Natural killer cell (primary cell): ENCODE measurements at regions not wholly inside any gene's neighbourhood (a gene's known extent, or its start where the extent isn't known, plus 50 kb on each side); places are given as distances from the start of the nearest gene placed in this dataset.

Experiments used
- ATAC-seq, 3 donors: fragments of 150-1000 bp in 2 of 3; fragments of 200-7000 bp in 1 of 3; cut with Tn5 transposase; 1 replicate in 1 of 3; 2 replicates in 2 of 3; pipeline ENCODE4 v1.10.0; 2021; ENCODE audit warnings: mild to moderate bottlenecking in 2 of 3, moderate library complexity in 2 of 3
- DNase-seq, 2 donors: peaks; one replicate each; pipeline versions ENCODE4 v3.0.0 to v3.0.0-alpha.2; 2013 to 2021; ENCODE audit warnings: mixed read lengths in 1 of 2
- H3K27ac ChIP-seq: one replicate; pipeline ENCODE4 v1.5.1; 2013; ENCODE audit warnings: mild to moderate bottlenecking, low read length
- H3K27me3 ChIP-seq: one replicate; pipeline ENCODE4 v1.6.1; 2013; ENCODE audit warnings: low read length; ENCODE audit not compliant: control insufficient read depth, insufficient read depth
- H3K36me3 ChIP-seq: one replicate; pipeline ENCODE4 v1.6.1; 2013; ENCODE audit warnings: low read length; ENCODE audit not compliant: control insufficient read depth, insufficient read depth
- H3K4me1 ChIP-seq: one replicate; pipeline ENCODE4 v1.6.1; 2013; ENCODE audit warnings: low read length; ENCODE audit not compliant: control insufficient read depth, insufficient read depth
- H3K4me3 ChIP-seq: one replicate; pipeline ENCODE4 v1.5.1; 2013; ENCODE audit warnings: low read length
- H3K9me3 ChIP-seq: one replicate; pipeline ENCODE4 v1.6.1; 2013; ENCODE audit warnings: low read length; ENCODE audit not compliant: control insufficient read depth, insufficient read depth
- H3K27ac Mint-ChIP-seq, 2 donors: one replicate each; pipeline ENCODE4 v1.8.0; 2022; ENCODE audit warnings: mild to moderate bottlenecking in 2 of 2, mixed read lengths in 2 of 2, moderate library complexity in 1 of 2
- H3K27me3 Mint-ChIP-seq, 2 donors: one replicate each; pipeline ENCODE4 v1.8.0; 2022; ENCODE audit warnings: low read depth in 2 of 2, mixed read lengths in 2 of 2
- H3K36me3 Mint-ChIP-seq: one replicate; pipeline ENCODE4 v1.8.0; 2022; ENCODE audit warnings: mixed read lengths
- H3K4me1 Mint-ChIP-seq, 2 donors: one replicate each; pipeline ENCODE4 v1.8.0; 2022; ENCODE audit warnings: mixed read lengths in 2 of 2
- H3K4me3 Mint-ChIP-seq: one replicate; pipeline ENCODE4 v1.8.0; 2022; ENCODE audit warnings: mild to moderate bottlenecking, moderate library complexity, mixed read lengths
- H3K9me3 Mint-ChIP-seq, 2 donors: one replicate each; pipeline ENCODE4 v1.8.0; 2022; ENCODE audit warnings: mixed read lengths in 2 of 2
- CTCF ChIP-seq: fragments of 200-600 bp; IDR thresholded peaks from one replicate; pipeline ENCODE4 v1.8.0; 2022; ENCODE audit warnings: antibody characterized with exemption
- WGBS: methylation state at CpG from one replicate; pipeline ENCODE4 v1.1.7; 2013; ENCODE audit warnings: missing lambda C conversion rate; ENCODE audit not compliant: insufficient coverage; 5-methylcytosine and 5-hydroxymethylcytosine counted together
- intact Hi-C: fragments of 100-400 bp; cut with micrococcal nuclease; formaldehyde crosslinking; loops from one replicate; pipeline ENCODE4 v1.14.2; 2022

- intact Hi-C loops: no loop called here
- Mint-ChIP-seq H3K36me3 (no peaks in the 10 kb centered on the region), H3K4me1 (no peaks in the 10 kb centered on the region), H3K27ac (no peak overlapping the region), H3K9me3 (peaks cover 0 to 4% of the 10 kb centered on the region in 2 donors), H3K4me3 (no peak overlapping the region), H3K27me3 (no peaks in the 10 kb centered on the region)
- no peak overlapping the region for H3K27ac ChIP-seq
- ATAC-seq: no peak
- H3K9me3 ChIP-seq: peaks cover 4% of the 10 kb centered on the region
- TF ChIP-seq CTCF: no peak
- no peak for DNase-seq
- no peaks in the 10 kb centered on the region for H3K36me3 ChIP-seq
- H3K4me3 ChIP-seq: no peak overlapping the region
- 60% methylated on average over 5 of the region's 5 CpGs for WGBS
- no peaks in the 10 kb centered on the region for H3K27me3 ChIP-seq
- no peaks in the 10 kb centered on the region for H3K4me1 ChIP-seq
Observed at GRCh38 chr17:56009795-56010651, 143.3 kb upstream of the ANKFN1 start.

- H3K27me3 ChIP-seq: no peaks in the 10 kb centered on the region
- 85% methylated on average over 3 of the region's 4 CpGs for WGBS
- no peaks in the 10 kb centered on the region for H3K4me1 ChIP-seq
- peaks cover 4% of the 10 kb centered on the region for H3K9me3 ChIP-seq
- Mint-ChIP-seq H3K4me1 (no peaks in the 10 kb centered on the region), H3K27me3 (peaks cover 0 to 2% of the 10 kb centered on the region in 2 donors), H3K9me3 (peaks cover 0 to 4% of the 10 kb centered on the region in 2 donors), H3K4me3 (no peak overlapping the region), H3K27ac (no peak overlapping the region), H3K36me3 (no peaks in the 10 kb centered on the region)
- TF ChIP-seq CTCF: no peak
- H3K27ac ChIP-seq: no peak overlapping the region
- no peak overlapping the region for H3K4me3 ChIP-seq
- no peaks in the 10 kb centered on the region for H3K36me3 ChIP-seq
- DNase-seq: no peak
- intact Hi-C loops: no loop called here
- no peak for ATAC-seq
Observed at GRCh38 chr17:56011406-56012131, 141.7 kb upstream of the ANKFN1 start.

GRCh38 chr17:56018211-56018610 lies 135.1 kb upstream of the ANKFN1 start:
- no peaks in the 10 kb centered on the region for H3K9me3 ChIP-seq
- Mint-ChIP-seq H3K27ac (no peak overlapping the region), H3K4me3 (no peak overlapping the region), H3K27me3 (peaks cover 7 to 12% of the 10 kb centered on the region in 2 donors), H3K4me1 (no peaks in the 10 kb centered on the region), H3K36me3 (no peaks in the 10 kb centered on the region), H3K9me3 (peaks cover 5% of the 10 kb centered on the region in 2 donors)
- DNase-seq (no peak), ATAC-seq (no peak)
- WGBS: 59% methylated on average over 3 of the region's 3 CpGs
- no peak overlapping the region for H3K27ac ChIP-seq
- no peaks in the 10 kb centered on the region for H3K36me3 ChIP-seq
- H3K4me3 ChIP-seq: no peak overlapping the region
- intact Hi-C loops: no loop called here
- no peak for TF ChIP-seq CTCF
- no peaks in the 10 kb centered on the region for H3K27me3 ChIP-seq
- no peaks in the 10 kb centered on the region for H3K4me1 ChIP-seq
